ENCODE measurements at regions not wholly inside any gene's neighbourhood (a gene's known extent, or its start where the extent isn't known, plus 50 kb on each side); places are given as distances from the start of the nearest gene placed in this dataset.
A peak's percentile ranks its signal among the peaks of the same experiment; 100 is the strongest.

DNA sequence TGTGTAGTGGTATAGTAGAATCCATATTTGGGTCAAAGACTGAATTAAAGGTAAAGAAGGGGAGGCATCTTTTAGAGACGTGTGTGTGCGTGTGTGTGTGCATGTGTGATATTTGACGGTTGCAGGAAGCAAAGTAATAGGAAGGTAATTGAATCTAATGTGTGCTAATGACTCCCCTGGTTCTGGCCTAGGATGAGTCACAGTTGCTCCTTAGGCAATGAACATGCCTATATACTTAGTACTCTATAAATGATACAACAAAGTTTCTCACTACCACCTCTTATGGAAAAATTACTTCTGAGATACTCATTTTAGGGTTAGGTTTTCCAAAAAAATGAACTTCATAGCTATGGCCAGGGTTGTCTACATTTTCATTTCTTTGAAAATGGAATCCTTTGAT lies 409.6 kb downstream of the GUCY1A2 start:
- peak; percentile 57 for DNase-seq

DNA sequence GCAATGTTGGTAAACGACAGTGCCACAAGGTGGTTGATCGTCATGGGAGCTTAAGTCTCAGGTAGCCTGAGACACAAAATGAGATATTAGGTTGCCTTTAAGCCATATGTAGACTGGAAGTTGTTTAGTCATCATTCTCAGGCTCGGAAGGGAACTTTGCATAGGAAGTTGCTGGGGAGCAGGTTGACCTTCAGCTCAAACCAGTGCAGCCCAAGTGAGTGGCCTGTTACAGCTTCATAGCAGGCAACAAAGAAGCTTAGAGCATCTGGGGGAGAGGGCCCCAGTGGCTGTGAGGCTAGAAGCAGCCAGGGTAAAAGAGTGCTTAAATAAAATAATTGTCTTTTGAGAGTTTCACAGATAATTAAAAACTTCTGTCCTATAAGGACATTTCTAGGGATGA lies 404.0 kb downstream of the GUCY1A2 start:
- no peak for DNase-seq

GRCh38 chr11:106619320-106619990 lies 398.8 kb downstream of the GUCY1A2 start:
- DNase-seq, result peak; percentile 55

DNA sequence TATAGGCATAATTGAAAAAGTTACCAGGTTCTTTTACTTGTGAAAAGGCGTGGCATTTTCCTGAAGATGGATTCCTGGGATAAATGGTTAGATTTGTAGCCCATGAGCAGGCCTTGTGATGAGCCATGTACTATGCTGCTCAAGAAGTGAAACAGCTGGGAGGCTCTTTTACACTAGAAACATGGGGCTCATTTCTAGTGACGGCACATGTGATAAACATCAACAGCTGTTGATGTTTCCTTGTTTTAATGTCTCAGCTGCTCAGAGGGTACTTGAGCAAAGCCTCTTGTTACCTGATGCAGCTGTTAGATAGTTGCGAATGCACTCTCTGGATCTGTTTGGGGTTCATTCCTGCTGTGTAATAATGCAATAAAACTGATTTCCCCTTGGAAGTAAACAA lies 396.8 kb downstream of the GUCY1A2 start:
- DNase-seq, result no peak
